ENCODE measurements at regions not wholly inside any gene's neighbourhood (a gene's known extent, or its start where the extent isn't known, plus 50 kb on each side); places are given as distances from the start of the nearest gene placed in this dataset.
A peak's percentile ranks its signal among the peaks of the same experiment; 100 is the strongest.

DNA sequence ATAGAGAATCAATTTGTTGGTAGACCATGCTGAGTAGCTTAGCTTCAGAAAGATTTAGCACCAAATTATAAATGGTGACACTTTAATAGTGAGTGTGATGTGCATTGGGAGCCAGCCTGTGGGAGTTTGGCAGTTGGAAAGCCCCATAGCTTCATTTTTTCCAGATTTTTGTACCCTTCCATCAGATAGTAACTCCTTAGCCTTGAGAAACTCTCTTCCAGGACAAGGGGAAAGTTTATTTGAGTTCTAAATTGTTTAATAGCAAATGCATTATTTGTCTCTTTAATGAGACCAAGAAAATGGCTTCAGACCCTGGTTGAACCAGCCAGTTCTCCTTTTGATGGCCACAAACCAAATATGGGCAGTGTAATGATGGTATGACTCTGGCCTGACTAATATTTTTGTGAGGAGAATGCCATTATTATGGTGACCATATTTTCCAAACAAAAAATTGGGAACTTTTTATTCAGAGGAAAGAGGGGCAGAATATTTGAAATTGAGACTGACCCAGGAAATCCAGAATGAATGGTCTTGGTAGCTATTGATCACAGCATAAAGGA, 49.8 kb downstream of the PLCE1 start:
- no peak for DNase-seq (ENCODE audit: low spot score)

DNA sequence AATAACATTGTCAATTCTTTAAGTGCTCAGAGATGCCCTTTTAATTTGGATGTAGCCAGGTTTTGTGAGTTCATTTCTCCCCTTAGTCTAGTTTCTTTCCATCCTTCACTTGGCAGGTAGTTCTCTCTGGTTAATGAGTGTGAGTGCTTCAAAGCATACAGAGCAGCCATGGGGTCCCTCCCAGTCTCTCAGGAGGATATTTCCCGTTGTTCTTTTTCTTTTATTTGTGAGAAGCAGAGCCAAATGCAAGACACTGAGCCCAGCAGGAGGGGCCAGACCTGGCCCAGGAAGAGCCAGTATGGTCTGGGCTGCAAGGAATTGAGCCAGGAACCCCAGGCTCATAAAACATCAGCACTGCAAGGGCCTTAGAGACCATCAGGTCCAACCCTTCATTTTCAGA, 52.4 kb downstream of the PLCE1 start:
- no peak for DNase-seq (ENCODE audit: low spot score)

DNA sequence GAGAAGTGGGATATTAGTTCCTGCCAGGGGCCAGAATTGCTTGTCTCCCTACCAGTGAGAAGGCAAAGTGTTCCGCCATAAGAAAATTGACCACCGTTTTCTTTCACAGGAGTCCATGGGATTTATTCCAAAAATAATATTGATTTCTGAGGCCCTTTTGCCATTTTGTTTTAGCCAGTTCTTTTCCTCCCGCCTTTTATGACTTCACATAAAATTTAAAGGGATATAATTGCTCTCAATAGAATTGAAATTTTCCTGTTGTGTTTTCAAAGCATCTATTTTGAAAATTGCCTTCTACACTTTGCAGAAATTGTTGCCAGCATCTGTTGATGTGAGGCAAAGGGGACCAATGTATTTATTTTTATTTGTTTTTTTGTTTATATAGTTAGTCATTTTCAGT, 53.6 kb downstream of the PLCE1 start:
- DNase-seq (ENCODE audit: low spot score): no peak

DNA sequence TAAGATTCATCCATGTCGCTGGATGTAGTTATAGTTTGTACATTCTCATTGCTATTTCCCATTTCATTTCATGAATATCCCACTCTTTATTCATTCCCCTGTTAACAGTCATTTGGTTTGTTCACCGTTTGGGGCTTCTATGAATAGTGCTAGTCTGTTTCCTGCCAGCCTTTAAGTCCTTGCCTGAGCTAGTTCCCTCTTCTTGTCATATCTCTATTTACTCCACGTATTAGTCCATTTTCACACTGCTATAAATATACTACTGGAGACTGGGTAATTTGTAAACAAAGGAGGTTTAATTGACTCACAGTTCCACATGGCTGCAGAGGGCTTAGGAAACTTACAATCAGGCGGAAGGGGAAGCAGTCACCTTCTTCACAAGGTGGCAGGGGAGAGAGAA, 56.2 kb downstream of the PLCE1 start:
- DNase-seq (ENCODE audit: low spot score): no peak

DNA sequence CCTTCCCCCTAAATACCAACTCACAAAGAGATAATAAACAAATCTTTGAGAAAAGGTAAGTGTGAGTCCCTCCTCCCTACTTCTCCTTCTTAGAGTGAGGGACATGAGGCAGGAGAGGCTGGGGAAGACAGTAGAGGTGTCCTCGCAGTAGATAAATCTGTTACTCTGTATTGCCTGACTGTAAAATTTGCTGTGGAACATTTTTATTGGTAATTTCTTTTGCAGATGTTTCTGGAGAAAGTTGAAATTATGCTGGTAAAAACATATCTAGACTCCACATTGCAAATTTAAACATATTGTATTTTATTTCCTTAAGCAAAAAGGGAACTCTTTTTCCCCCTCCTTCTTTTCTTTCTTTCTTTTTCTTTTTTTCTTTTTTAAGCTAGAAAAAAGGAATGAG, 58.5 kb downstream of the PLCE1 start:
- no peak for DNase-seq (ENCODE audit: low spot score)

DNA sequence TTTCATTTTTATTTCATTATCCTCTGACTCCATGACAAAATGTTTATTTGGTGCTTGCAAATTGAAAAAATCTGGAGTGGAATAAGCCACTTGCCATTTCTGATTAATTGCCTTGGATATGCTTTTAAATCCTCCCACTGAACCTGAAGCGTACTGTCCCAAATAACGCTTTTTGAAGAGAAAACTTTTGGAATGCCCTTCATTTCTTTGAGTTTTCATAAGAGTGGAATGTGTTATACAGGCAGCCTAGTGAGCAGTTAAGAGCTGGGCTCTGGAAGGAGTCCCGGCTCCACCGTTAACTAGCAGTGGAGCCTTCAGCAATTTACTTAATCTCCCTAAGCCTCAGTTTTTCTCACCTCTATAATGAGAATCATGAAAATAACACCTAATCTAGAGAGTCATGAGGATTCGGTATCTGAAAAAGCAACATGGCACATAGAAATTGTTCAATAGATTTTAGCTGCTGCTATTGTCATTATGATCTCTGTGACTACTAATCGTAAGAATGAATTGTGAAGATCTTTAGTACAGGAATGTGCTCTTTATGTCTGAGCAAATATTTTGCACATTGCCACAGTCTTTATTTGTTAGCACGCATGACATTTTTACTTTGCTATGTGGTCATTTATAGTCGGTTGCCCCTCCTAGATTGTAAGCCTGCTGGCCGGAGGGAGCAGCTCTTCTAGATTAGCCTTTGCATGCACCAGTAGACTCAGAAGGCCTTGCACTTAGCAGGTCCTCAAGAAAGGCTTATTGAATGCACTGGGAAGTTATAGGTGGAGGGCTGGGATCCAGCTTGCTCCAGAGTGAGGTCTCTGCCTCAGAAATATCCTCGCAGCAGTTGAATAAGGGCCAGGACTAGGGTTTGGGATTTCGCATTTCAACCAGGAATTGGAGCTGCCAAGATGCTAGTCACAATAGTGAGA, 59.4 kb downstream of the PLCE1 start:
- no peak for DNase-seq (ENCODE audit: low spot score)

DNA sequence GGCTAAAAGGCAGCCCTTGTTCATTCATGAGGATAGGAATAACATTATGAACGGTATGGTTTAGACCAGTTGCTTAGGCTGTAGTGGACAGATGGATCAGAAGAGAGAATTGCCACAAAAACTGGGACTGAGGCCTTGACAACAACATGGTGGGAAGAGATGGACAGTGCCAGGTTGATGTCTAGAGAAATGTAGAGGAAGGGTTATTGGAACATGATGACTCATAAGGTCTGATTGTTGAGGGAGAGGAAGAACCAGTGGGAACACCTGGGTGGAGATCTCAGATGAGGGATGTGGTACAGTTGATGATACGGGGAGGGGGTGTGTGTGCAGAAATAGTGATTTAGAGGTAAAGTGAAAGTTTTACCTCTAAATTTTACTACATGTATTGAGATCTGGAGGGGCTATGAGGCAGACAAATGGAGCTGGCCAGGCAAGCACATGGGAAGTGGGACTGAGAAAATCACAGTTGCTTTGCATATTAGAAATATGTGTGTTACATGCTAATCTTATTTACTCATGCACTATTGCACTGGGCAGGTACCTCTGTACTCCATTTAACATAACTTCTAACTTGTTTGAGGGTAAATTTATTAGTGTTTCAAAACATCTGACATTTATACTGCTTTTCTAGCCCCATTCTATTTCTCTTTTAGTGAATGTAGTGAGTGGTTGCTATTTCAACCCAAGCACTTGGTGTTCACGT, 65.6 kb downstream of the PLCE1 start:
- no peak for DNase-seq (ENCODE audit: low spot score)

DNA sequence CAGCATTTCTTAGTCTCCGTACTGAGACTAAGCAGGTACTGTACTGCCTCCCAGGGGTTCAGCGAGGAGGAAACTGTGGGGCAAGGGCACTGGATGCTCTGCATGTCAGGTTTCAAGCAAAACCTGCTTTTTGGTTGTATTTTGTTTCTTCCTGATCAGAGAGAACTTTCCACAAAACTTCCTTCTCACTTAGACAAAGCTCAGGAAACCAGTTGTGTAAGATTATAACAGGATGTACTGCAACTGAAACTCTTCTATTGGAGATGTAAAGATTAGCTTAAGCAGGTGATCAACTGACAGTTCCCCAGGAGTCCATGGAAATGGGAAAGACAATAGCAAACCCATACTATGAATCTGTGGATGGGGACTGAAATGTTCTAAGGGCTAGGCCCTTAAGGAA, 67.3 kb downstream of the PLCE1 start:
- no peak for DNase-seq (ENCODE audit: low spot score)

DNA sequence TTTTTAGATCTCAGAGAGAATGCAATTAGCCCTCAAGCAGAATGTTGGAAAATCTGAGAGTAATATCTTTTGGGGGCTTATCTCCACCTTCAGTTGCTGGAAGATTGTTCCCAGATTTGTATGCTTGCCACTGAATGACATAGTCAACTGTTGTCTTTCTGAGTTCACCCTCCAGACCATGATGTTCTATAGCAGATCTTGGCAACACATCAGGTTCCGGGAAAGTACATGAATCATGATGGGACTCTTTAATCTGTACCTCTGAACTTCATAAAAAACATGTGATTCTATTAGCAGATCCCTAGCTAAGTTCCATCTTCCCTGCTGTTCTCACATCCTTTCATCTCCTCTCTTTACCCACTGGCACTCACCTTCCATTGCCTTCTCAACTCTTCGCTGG, 68.9 kb downstream of the PLCE1 start:
- no peak for DNase-seq (ENCODE audit: low spot score)

DNA sequence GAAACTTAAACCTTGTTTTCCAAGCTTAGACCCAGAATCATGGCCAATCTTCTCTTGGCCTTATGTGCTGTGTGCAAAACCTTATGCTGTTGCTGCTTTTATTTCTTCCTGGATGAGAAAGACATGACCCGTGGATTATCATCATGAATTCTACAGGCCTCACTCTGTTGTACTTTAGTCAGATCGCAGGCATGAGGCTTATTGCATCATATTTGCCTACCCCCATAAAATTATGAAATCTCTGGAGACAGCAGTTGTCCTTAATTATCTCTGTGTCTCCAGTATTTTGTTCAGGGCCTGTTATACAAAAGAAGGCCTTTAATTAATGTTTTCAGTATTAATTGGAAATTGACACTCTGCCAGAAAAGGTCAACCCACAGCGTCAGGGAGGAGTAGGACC, 71.6 kb downstream of the PLCE1 start:
- DNase-seq (ENCODE audit: low spot score): no peak

DNA sequence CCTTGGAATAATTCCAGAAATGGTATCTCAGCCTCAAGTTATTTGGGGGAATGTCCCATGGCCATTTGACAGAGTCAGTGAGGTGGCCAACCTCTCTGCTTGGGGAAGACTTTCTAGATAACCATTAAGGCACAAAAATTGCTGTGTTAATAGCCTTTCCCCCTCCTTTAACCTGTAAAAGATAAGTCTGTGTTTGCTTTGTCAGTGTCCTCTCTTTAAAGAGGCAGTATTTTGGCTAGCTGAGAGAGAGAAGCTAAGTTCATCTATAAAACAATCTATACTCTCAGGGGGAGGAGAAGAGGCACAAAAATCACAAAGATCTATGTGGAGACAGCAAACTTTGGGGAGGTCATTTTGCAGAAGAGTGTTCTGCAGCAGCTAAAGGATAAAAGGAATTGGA, 72.1 kb downstream of the PLCE1 start:
- DNase-seq (ENCODE audit: low spot score): no peak

DNA sequence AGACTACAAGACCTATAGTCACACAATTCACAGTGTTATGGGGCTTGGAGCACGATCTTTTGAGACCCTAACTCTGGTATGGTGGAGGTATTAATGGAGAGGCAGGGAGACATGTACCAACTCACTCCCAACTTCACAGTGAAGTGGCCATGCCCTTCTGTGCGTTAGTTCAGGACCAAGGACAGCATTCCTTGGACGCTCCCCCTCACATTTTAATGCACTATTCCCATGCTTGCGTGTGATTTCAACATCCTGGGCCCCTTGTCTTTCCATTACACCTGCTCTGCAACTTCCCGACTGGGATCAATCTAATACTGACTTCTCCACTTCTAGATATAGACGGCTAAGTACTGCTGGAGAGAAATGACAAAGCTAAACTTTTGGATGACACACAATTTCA, 72.7 kb downstream of the PLCE1 start:
- peak; percentile 50 for DNase-seq (ENCODE audit: low spot score)

DNA sequence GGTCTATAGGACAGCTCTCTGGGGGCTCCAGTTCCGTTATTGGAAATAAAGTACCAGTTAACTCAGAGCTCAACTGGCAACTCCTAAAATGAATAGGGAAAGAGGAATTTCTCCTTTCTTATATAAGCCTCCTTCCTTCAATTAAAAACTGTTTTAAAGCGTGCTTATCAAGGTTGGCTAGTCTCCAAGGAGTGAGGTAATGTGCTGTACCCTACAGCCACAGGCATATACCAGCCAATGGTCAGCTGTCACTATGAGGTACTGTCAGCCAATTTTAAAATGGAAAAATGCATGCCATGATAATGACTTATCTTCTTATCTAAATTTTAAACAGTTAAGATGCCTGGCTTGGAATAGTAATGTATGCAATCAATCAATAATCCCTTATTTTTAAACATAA, 76.2 kb downstream of the PLCE1 start:
- no peak for DNase-seq (ENCODE audit: low spot score)

DNA sequence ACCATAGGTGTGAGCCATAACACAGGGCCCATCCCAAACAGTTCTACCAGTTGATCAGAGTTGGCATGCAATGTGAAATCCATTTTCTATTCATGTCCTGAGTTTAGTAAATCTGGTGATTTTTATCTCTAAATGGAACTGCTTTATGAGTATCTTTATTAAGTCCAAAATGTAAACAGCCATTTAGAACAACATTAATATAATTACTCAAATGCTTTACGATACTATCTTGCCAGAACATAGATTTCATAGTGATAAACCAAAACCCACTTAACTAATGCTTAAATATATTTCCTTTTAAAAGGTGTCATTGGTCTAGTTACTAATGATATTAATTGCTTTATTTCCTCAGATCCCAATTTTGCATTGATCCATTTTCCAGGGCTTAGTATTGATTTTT, 80.7 kb downstream of the PLCE1 start:
- no peak for DNase-seq (ENCODE audit: low spot score)

DNA sequence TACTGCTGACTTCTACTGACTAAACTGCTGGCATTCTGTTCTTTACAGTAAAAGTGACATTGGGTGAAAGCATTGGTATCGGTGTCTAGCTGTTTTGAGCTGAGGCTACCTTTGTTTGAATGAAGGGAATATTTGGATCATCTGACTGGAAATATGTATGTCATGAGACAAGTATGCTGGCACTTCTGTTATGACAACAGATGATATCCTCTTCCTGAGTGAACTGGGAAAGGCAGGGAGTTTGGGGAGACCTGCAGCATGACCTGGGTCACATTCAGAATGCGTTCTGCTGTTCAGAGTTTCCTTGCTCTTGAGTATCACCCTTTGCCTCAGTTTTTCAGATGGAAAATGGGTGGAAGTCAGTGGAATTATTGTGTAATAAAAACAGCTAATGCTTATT, 81.8 kb downstream of the PLCE1 start:
- DNase-seq (ENCODE audit: low spot score): no peak

DNA sequence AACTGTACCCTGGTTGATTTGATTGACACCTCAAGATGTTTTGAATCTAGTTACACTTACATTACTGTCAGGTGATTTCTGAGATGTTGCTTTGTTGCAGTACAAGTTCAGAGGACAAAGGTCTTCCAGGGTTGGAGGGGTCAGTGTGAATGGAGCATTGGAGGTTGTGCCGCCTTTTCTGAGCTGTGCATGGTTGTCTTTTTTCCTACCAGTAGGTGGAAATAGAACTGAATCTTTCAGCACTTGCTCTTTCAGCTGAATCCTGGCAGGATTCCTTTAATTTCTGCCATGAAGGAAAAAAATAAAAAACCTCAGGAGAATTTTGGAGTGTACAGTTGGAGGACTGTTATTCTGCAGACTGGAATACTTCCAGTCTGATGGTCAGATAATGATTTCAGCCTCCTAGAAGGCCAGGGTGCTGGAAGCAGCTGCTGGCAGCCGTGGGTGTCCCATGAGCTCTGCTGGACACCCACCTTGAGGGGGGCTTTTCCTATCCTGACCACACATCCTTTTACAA, 82.7 kb downstream of the PLCE1 start:
- no peak for DNase-seq (ENCODE audit: low spot score)

DNA sequence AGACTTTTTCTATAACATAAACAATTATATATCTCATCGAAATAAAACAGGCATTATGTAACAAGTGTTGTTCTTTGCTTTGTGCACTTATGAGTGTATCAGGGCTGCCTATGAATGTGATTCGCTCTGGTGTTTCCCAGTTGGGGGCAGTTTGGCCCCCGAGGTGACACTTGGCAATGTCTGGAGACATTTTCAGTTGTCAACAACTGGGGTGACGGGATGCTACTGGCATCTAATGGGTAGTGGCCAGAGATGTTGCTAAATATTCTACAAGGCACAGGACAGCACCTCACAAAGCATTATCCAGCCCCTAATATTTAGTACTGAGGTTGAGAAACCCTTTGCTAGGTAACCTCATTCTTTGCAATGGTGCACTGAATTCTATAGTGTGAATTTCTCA, 83.3 kb downstream of the PLCE1 start:
- no peak for DNase-seq (ENCODE audit: low spot score)

DNA sequence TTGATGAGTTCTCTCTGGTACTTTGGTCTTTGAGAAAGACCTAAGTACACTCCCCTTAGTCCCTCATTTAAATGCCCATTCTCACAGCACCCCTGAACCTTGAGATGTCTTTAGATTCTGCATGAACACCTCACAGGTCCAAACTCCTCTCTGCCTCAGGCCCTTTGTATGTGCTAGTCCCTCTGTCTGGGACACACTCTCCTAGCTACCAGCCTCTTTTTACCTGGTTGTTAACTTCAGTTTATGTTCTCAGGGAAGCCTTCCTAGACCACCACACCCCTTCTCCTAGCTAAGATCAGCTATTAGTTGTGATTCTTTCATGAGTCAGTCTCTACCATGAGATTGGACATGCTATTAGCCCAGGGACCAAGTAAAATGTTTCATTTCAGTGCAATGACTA, 86.4 kb downstream of the PLCE1 start:
- no peak for DNase-seq (ENCODE audit: low spot score)

DNA sequence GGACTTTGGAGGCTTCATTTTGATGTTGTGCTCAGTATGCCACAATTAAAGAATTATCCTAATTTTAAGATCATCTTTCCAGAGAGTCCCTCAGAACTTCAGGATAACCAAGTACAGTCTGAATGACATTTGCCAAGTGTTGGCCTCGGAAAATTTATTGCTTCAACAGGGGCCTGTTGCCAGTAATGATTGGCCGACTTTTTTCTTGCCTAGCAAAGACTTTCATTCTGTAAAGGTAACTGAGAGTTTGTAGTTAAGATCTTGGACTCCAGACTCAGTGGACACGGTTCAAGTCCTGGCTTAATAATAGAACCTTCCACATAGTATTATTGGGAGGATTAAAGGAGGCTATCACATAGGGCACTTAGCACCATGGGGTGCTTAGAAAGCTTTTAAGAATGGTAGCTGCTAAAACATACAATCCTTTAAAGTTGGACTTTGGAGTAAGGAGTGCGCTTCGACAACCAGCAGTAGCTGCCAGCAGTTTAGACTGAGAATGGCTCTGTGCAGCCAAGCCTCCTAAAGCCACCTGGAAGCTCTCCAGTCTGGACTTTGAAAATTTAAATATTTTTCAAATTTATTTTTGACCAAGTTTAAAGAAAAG, 90.0 kb downstream of the PLCE1 start:
- DNase-seq (ENCODE audit: low spot score): no peak

DNA sequence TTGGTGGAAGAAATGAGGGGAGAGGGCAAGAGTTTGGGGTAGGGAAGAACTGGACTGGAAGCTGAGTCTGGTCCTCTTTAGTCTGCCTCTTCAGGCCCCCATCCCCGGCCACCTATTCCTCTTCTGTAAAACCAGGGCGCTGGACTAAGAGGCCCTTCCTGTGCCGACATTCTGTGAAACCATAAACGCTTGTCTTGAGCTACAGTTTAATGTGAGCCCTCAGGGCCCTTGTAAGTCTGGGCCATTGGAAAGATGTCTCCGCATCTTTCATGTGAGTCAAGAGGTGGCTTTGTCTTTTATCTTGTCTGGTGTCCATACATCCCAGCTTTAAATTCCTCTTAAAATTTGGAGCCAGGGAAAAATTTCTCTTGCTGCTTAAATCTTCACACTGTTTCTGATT, 90.6 kb downstream of the PLCE1 start:
- no peak for DNase-seq (ENCODE audit: low spot score)

DNA sequence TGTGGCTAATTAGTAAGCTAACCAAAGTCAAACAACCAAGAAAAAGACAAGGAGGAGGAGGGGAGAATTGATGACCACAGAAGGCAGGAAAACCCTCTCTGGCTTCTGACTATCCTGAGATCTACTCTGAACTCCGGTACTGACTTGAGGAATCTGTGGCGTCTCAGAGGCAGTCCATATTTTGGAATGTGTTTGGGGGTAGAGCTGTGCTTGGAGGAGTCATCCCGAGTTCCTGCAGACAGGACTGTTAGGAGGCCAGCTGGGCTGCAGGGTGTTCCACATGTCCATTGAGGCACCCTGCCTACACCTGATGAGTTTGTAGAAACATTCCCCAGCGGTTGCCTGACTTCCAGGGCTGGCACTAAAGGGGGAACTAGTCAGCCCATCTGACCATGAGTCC, 91.6 kb downstream of the PLCE1 start:
- DNase-seq (ENCODE audit: low spot score): no peak

DNA sequence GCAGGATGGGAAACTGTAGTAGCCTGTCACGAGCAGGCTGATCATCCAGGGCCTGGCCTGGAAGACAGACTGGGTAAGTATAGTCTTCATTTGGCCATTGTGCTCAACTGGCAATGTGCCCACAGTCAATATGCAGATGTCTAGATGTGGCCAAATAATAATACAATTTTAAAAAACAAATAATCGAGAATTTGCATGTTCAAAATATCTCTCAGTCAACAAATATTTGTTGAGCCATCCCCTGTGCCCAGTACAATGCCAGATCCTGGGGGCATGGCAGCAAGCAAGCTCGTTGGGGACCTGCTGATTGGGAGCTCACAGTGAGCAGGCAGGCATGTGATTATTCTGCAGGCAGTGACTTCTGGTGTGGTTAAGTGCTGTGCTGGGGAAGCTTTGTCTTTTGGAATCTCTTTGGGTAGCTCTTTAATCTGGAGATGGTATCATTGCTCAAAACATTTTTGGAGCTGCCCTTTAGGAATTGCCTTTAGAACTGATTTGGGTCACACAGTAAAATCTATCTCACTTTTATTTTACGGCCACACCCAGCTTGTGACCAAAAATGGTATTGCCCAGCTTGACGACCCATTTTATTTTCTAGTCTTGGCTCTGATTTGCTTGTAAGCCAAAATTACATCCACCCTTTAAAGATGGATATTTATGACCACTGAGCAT, 92.2 kb downstream of the PLCE1 start:
- DNase-seq (ENCODE audit: low spot score): no peak
